ENCODE measurements at regions not wholly inside any gene's neighbourhood (a gene's known extent, or its start where the extent isn't known, plus 50 kb on each side); places are given as distances from the start of the nearest gene placed in this dataset.

GRCh38 chr5:74064225-74064624, 438.2 kb downstream of the ARHGEF28 start:
- no peak for DNase-seq (ENCODE audit: low read depth)
- TF ChIP-seq CTCF (IDR thresholded peaks at IDR 0.05; ENCODE audit: control insufficient read depth, insufficient read depth, low read depth, low read length, missing control alignments), result no peak
- no peak overlapping the region for H3K4me3 ChIP-seq (ENCODE audit: control insufficient read depth, low read depth, low read length)

- DNase-seq (ENCODE audit: low read depth), result no peak
- no peak for TF ChIP-seq CTCF (IDR thresholded peaks at IDR 0.05; ENCODE audit: control insufficient read depth, insufficient read depth, low read depth, low read length, missing control alignments)
- no peak overlapping the region for H3K4me3 ChIP-seq (ENCODE audit: control insufficient read depth, low read depth, low read length)
These were observed 437.8 kb downstream of the ARHGEF28 start for GRCh38 chr5:74063821-74064220.

GRCh38 chr5:74063346-74063745, 437.4 kb downstream of the ARHGEF28 start:
- no peak for DNase-seq (ENCODE audit: low read depth)
- TF ChIP-seq CTCF (IDR thresholded peaks at IDR 0.05; ENCODE audit: control insufficient read depth, insufficient read depth, low read depth, low read length, missing control alignments), result no peak
- no peak overlapping the region for H3K4me3 ChIP-seq (ENCODE audit: control insufficient read depth, low read depth, low read length)

GRCh38 chr5:74061292-74061691, 435.3 kb downstream of the ARHGEF28 start:
- TF ChIP-seq CTCF (IDR thresholded peaks at IDR 0.05; ENCODE audit: control insufficient read depth, insufficient read depth, low read depth, low read length, missing control alignments), result no peak
- no peak overlapping the region for H3K4me3 ChIP-seq (ENCODE audit: control insufficient read depth, low read depth, low read length)
- no peak for DNase-seq (ENCODE audit: low read depth)

GRCh38 chr5:74059706-74060105, 433.7 kb downstream of the ARHGEF28 start:
- no peak for DNase-seq (ENCODE audit: low read depth)
- no peak for TF ChIP-seq CTCF (IDR thresholded peaks at IDR 0.05; ENCODE audit: control insufficient read depth, insufficient read depth, low read depth, low read length, missing control alignments)
- no peak overlapping the region for H3K4me3 ChIP-seq (ENCODE audit: control insufficient read depth, low read depth, low read length)

GRCh38 chr5:74056789-74057164, 430.8 kb downstream of the ARHGEF28 start:
- peak; percentile 62 for TF ChIP-seq CTCF (IDR thresholded peaks at IDR 0.05; ENCODE audit: control insufficient read depth, insufficient read depth, low read depth, low read length, missing control alignments)
- no peak overlapping the region for H3K4me3 ChIP-seq (ENCODE audit: control insufficient read depth, low read depth, low read length)

More at GRCh38 chr5:74056789-74057164, 430.8 kb downstream of the ARHGEF28 start:
- no peak for DNase-seq (ENCODE audit: low read depth)
